ENCODE measurements at regions not wholly inside any gene's neighbourhood (a gene's known extent, or its start where the extent isn't known, plus 50 kb on each side); places are given as distances from the start of the nearest gene placed in this dataset.

- no peak for TF ChIP-seq POLR2AphosphoS5 (IDR thresholded peaks at IDR 0.05; ENCODE audit: low read depth, low read length)
- TF ChIP-seq CTCF (IDR thresholded peaks at IDR 0.05) = no peak
These were observed 198.3 kb upstream of the B3GAT1 start for GRCh38 chr11:134610116-134610910.

Measured in Panc1 (cell line).